Ishikawa (cell line): ENCODE measurements at regions not wholly inside any gene's neighbourhood (a gene's known extent, or its start where the extent isn't known, plus 50 kb on each side); places are given as distances from the start of the nearest gene placed in this dataset.

ENCODE experiments used
- CEBPB ChIP-seq: IDR thresholded peaks from 2 replicates; pipeline ENCODE4 v1.6.1; 2012
- EGR1 ChIP-seq: IDR thresholded peaks from 2 replicates; pipeline ENCODE4 v1.6.1; 2012
- EP300 ChIP-seq: IDR thresholded peaks from 2 replicates; pipeline ENCODE4 v1.6.1; 2012; ENCODE audit warnings: borderline replicate concordance
- FOXM1 ChIP-seq: IDR thresholded peaks from 2 replicates; pipeline ENCODE4 v1.6.1; 2012; ENCODE audit warnings: low read depth, borderline replicate concordance
- MAX ChIP-seq: IDR thresholded peaks from 2 replicates; pipeline ENCODE4 v1.6.1; 2012
- NFIC ChIP-seq: IDR thresholded peaks from 2 replicates; pipeline ENCODE4 v1.6.1; 2012
- RAD21 ChIP-seq: IDR thresholded peaks from 2 replicates; pipeline ENCODE4 v1.6.1; 2012; ENCODE audit warnings: low read depth
- REST ChIP-seq: IDR thresholded peaks from 2 replicates; pipeline ENCODE4 v1.6.1; 2012; ENCODE audit warnings: low read depth, mild to moderate bottlenecking
- TAF1 ChIP-seq: IDR thresholded peaks from 2 replicates; pipeline ENCODE4 v1.6.1; 2012; ENCODE audit warnings: low read depth, mild to moderate bottlenecking
- TCF12 ChIP-seq: IDR thresholded peaks from 2 replicates; pipeline ENCODE4 v1.6.1; 2012; ENCODE audit warnings: low read depth
- TEAD4 ChIP-seq: IDR thresholded peaks from 2 replicates; pipeline ENCODE4 v1.6.1; 2012
- YY1 ChIP-seq: IDR thresholded peaks from 2 replicates; pipeline ENCODE4 v1.6.1; 2012; ENCODE audit warnings: low read depth
- ZBTB7A ChIP-seq: IDR thresholded peaks from 2 replicates; pipeline ENCODE4 v1.6.1; 2012; ENCODE audit warnings: low read depth

GRCh38 chr10:124267231-124267885 is 151.4 kb downstream of the OAT start:
- no peak for TF ChIP-seq NFIC
- no peak for TF ChIP-seq TAF1
- TF ChIP-seq YY1: no peak
- TF ChIP-seq MAX: no peak
- TF ChIP-seq EGR1: no peak
- TF ChIP-seq EP300: no peak
- no peak for TF ChIP-seq CEBPB
- no peak for TF ChIP-seq TEAD4
- TF ChIP-seq RAD21: no peak
- TF ChIP-seq TCF12: no peak
- TF ChIP-seq ZBTB7A: no peak
- TF ChIP-seq FOXM1: no peak
- TF ChIP-seq REST: no peak
